ENCODE measurements at regions not wholly inside any gene's neighbourhood (a gene's known extent, or its start where the extent isn't known, plus 50 kb on each side); places are given as distances from the start of the nearest gene placed in this dataset.
A peak's percentile ranks its signal among the peaks of the same experiment; 100 is the strongest.

GRCh38 chr3:180743813-180744590 lies 64.7 kb upstream of the CCDC39 start:
- Histone ChIP-seq H3K9me3 (ENCODE audit: control insufficient read depth, insufficient read depth, low read depth, low read length) (no peaks in the 10 kb centered on the region), H3K4me1 (ENCODE audit: control insufficient read depth, extremely low read depth, insufficient read depth, low read length) (no peaks in the 10 kb centered on the region), H3K27ac (ENCODE audit: insufficient read depth, low read length) (no peak overlapping the region), H3K27me3 (ENCODE audit: control insufficient read depth, insufficient read depth, low read length) (no peaks in the 10 kb centered on the region), H3K79me2 (ENCODE audit: control insufficient read depth, insufficient read depth, low read length) (no peaks in the 10 kb centered on the region), H3K9ac (ENCODE audit: insufficient read depth, low read length) (no peak overlapping the region), H3K36me3 (ENCODE audit: control insufficient read depth, insufficient read depth, low read length) (no peaks in the 10 kb centered on the region), H4K20me1 (ENCODE audit: control insufficient read depth, extremely low read depth, insufficient read depth, low read length) (no peaks in the 10 kb centered on the region), H2AFZ (ENCODE audit: low read length) (no peak overlapping the region), H3K4me3 (replicated peaks in 1 of 4; ENCODE audit: control extremely low read depth in 1 of 4, insufficient read depth in 1 of 4, low read depth in 3 of 4, low read length in 4 of 4) (no peak overlapping the region), H3K4me2 (ENCODE audit: extremely low read depth, insufficient read depth, low read length) (no peak overlapping the region)
- DNase-seq (ENCODE audit: low read depth in 2 of 2): peak in 1 of 2 donors; percentile 1
- TF ChIP-seq EZH2 (IDR thresholded peaks at IDR 0.05; ENCODE audit: low read length, missing control alignments): no peak
- TF ChIP-seq CTCF (conservative IDR thresholded peaks at IDR 0.05 in 1 of 2, IDR thresholded peaks at IDR 0.05 in 1 of 2; ENCODE audit: low read depth in 1 of 2, low read length in 2 of 2): no peak

GRCh38 chr3:180747805-180748361 lies 68.6 kb upstream of the CCDC39 start:
- Histone ChIP-seq H3K4me3 (replicated peaks in 1 of 4; ENCODE audit: control extremely low read depth in 1 of 4, insufficient read depth in 1 of 4, low read depth in 3 of 4, low read length in 4 of 4) (no peak overlapping the region), H3K27ac (ENCODE audit: insufficient read depth, low read length) (no peak overlapping the region), H2AFZ (ENCODE audit: low read length) (no peak overlapping the region), H3K9me3 (ENCODE audit: control insufficient read depth, insufficient read depth, low read depth, low read length) (no peaks in the 10 kb centered on the region), H3K9ac (ENCODE audit: insufficient read depth, low read length) (no peak overlapping the region), H4K20me1 (ENCODE audit: control insufficient read depth, extremely low read depth, insufficient read depth, low read length) (no peaks in the 10 kb centered on the region), H3K4me2 (ENCODE audit: extremely low read depth, insufficient read depth, low read length) (no peak overlapping the region), H3K79me2 (ENCODE audit: control insufficient read depth, insufficient read depth, low read length) (no peaks in the 10 kb centered on the region), H3K4me1 (ENCODE audit: control insufficient read depth, extremely low read depth, insufficient read depth, low read length) (no peaks in the 10 kb centered on the region), H3K27me3 (ENCODE audit: control insufficient read depth, insufficient read depth, low read length) (no peaks in the 10 kb centered on the region), H3K36me3 (ENCODE audit: control insufficient read depth, insufficient read depth, low read length) (no peaks in the 10 kb centered on the region)
- TF ChIP-seq EZH2 (IDR thresholded peaks at IDR 0.05; ENCODE audit: low read length, missing control alignments) (no peak), CTCF (conservative IDR thresholded peaks at IDR 0.05 in 1 of 2, IDR thresholded peaks at IDR 0.05 in 1 of 2; ENCODE audit: low read depth in 1 of 2, low read length in 2 of 2) (no peak)
- no peak for DNase-seq (ENCODE audit: low read depth in 2 of 2)

GRCh38 chr3:180749322-180749721 lies 70.0 kb upstream of the CCDC39 start:
- DNase-seq (ENCODE audit: low read depth in 2 of 2): no peak

More at GRCh38 chr3:180749322-180749721, 70.0 kb upstream of the CCDC39 start:
- H3K27ac ChIP-seq (ENCODE audit: insufficient read depth, low read length): no peak overlapping the region
- H3K27me3 ChIP-seq (ENCODE audit: control insufficient read depth, insufficient read depth, low read length): no peaks in the 10 kb centered on the region
- H2AFZ ChIP-seq (ENCODE audit: low read length): no peak overlapping the region
- H3K36me3 ChIP-seq (ENCODE audit: control insufficient read depth, insufficient read depth, low read length): no peaks in the 10 kb centered on the region
- TF ChIP-seq CTCF (conservative IDR thresholded peaks at IDR 0.05 in 1 of 2, IDR thresholded peaks at IDR 0.05 in 1 of 2; ENCODE audit: low read depth in 1 of 2, low read length in 2 of 2) (no peak), EZH2 (IDR thresholded peaks at IDR 0.05; ENCODE audit: low read length, missing control alignments) (no peak)
- H3K9ac ChIP-seq (ENCODE audit: insufficient read depth, low read length): no peak overlapping the region
- H4K20me1 ChIP-seq (ENCODE audit: control insufficient read depth, extremely low read depth, insufficient read depth, low read length): no peaks in the 10 kb centered on the region
- H3K4me3 ChIP-seq (replicated peaks in 1 of 4; ENCODE audit: control extremely low read depth in 1 of 4, insufficient read depth in 1 of 4, low read depth in 3 of 4, low read length in 4 of 4): no peak overlapping the region
- no peak overlapping the region for H3K4me2 ChIP-seq (ENCODE audit: extremely low read depth, insufficient read depth, low read length)
- no peaks in the 10 kb centered on the region for H3K4me1 ChIP-seq (ENCODE audit: control insufficient read depth, extremely low read depth, insufficient read depth, low read length)
- no peaks in the 10 kb centered on the region for H3K9me3 ChIP-seq (ENCODE audit: control insufficient read depth, insufficient read depth, low read depth, low read length)
- no peaks in the 10 kb centered on the region for H3K79me2 ChIP-seq (ENCODE audit: control insufficient read depth, insufficient read depth, low read length)

All from fibroblast of lung (primary cell).